GF-D8 (cell line): ENCODE measurements at regions not wholly inside any gene's neighbourhood (a gene's known extent, or its start where the extent isn't known, plus 50 kb on each side); places are given as distances from the start of the nearest gene placed in this dataset.
"Not testable (repeated sequence)": the region's sequence is repeated elsewhere in the genome, so short reads cannot be mapped to it uniquely, and the experiment has no call there.

Experiments
- DNase-seq: peaks from one replicate; lab custom pipeline; 2025; lab: John Stamatoyannopoulos, UW

DNA sequence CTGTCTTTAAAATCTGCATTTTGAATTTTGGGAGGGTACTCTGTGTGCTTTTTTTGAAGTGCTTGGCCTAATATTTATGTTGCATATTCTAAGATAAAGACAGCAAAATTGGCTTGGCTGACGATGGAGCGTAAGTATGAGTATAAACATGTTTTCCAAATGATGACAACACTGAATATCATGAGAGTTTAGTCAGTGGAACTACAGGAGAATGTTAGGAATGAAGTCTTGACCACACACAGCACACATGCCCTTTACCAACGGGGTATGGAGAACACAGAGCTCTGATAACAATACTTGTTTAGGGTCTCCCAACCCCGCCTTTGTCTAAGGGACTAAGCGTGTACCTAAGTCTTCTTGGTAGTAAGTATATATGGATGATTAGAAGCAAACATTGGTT, 253.9 kb upstream of the FZD8 start:
- DNase-seq: no peak

DNA sequence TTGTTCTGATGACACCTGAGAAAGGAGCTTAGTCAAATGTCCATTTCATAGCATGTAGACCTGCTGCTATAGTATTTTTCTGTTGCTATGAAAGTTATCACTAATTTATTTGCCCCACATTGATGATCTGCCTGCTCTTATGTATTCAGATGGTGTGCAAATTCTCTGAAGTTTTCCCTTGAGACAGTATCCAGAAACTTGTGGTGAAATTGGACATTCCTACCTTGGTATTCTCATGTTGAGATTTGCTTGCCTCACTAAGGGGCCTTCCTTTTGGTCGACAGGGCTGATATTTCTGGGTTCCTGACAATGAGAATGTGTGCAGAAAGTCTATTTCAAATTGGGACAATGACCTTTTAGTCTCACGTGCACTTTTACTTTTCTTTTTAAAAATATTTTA, 253.2 kb upstream of the FZD8 start:
- no peak for DNase-seq

DNA sequence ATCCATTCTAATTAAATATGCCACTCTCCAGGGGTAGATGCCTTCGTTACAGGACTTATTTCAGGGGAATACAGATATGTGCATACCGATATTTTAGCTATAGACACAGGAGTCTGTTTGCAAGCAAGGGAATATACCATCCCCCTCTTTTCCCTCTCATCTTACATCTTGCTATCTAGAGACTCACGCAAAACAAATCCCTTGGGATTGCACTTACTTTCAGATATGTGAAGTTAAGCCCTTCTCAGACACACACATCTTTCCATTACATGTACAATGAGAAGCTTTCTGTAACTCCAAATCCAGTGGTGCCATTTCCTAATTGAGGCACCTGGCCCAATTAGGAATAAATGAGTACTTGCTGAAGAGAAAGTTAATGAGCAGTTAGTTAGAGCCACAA, 250.4 kb upstream of the FZD8 start:
- DNase-seq: no peak

DNA sequence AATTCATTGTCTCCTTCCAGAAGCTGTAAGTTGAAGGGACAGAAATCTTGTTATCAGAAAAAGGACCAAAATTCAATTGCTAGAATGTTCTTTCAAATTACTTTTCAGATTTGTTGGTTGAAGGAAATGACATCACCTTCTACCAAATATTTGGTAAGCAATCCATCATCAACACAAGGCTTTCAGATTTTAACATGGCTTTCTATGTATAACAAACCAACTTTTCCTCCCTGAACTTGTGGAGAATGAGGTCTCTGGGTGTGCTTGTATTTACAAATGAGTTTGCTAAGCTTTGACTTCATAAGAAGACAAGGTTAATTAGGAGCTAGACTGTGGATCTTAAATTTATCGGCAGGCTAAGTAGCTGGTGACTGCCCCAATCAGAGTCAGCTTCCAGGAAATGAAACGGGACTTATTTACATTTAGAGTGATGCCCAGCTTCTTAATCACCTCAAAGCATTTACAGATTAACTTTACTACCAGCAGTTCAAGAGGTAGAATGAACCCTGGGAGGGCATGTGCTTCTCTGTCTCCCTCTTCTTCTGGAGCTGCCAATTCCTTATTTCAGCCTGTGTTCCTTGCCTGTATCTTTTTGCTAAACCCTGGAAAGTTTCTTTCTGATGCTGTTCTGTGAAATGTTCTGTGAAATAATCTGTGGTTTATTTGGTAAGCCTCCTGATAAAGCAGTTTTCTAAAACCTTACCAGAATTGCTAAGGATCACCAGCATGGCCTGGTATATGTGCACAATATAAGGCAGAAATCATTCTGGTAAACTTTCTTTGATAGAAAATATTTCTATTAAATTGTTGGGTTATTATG, 248.8 kb upstream of the FZD8 start:
- DNase-seq: no peak

DNA sequence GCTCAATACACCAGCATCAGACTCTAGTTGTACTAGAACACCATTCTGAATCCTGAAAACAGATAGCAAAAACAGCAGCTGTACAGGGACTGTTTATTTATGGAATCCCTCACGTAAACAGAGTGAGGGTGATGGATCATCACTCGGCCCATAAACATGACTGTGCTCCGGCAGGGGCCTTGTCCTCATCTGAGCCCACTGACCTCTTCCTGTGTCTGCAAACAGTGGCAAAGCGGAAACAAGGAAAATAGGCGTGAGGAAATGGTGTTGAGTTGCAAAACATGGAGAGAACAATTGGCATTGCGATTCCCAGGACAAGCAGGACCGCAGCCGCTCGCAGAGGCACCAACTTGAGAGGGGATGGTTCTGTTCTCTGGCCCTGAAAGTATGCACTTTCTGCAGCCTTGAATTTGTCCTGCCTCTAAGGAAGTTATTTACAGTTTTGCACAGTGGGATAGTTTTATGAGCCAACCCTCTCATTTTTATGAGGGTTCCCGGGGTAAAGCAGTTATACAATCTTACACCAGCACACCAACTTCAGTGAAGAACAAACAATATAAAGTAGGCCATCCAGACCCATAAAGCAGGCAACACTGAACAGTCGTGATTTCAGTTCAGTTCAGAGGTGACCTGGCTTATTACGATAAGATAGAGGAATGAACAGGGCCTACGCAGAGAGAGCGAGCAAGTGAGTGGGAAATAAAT, 248.0 kb upstream of the FZD8 start:
- DNase-seq: no peak

DNA sequence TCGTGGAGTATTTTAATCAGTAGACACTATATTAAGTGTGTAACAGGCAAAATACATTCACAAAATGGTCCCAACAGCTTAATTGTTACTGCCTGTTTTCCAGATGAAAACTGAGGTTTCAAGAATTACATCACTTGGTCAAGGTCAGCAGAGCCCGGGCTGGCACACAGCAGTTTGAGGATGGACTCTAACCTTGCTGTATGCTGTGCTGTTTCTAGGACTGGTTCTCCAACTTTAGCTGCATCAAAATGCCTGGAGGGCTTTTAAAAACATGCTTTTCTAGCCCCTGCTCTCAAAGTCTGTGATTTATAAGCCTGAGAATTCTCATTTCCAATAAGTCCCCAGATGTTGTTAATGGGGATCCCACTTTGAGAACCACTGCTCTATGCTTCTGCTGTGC, 247.1 kb upstream of the FZD8 start:
- DNase-seq: no peak

DNA sequence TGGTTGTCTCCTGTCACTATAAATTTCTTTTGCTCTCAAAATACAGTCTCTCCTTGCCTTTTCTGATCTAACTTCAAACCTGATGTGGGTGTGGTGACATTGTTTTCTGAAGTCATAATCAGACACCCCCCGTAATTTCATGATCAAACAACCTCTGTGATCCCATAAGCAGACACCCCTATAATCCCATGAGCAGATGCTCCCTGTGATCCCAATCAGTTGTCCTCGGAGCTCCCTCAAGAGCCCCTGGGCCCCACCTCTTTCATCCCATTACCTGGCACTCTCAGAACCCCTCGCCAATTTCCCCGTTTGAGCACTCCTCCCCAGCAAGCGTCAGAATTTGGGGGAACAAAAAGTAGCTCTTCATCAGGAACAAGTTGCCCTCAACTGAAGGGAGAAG, 246.3 kb upstream of the FZD8 start:
- DNase-seq: no peak

DNA sequence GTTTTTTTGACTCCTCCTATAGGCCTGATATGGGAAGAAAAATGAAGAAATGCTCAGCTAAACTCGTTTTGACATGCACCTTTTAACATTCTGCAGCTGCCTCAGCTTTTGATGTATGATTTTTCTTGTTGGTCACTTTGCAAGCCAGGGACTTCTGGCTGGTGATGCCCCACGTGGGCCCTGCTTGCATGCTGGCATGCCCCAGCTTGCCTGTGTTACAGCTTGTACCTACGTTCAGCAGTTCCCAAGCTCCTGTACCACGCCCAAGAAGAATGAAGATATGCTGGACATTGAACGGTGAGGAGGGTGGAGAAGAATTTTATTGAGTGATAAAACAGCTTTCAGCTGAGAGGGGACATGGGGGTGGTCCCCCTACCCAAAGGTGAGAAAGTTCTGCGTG, 245.6 kb upstream of the FZD8 start:
- no peak for DNase-seq

DNA sequence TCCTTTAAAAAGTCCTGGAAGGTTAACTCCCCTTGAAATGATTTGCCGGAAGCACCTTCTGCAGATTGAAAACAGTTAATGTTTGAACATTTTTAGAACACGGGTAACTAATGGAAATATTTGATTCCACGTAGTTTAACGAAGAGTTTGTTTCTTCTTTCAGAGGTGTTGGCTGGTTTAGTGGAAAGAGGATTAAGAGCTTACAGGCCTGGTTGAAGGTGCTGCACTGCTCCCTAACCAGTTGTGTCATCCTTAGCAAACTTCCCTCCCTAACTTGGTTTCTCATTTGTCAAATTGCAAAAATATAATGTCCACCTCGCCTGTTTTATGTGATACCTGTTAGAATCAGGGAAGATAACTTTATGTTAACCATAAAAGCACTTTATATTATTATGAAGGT, 243.0 kb upstream of the FZD8 start:
- no peak for DNase-seq

DNA sequence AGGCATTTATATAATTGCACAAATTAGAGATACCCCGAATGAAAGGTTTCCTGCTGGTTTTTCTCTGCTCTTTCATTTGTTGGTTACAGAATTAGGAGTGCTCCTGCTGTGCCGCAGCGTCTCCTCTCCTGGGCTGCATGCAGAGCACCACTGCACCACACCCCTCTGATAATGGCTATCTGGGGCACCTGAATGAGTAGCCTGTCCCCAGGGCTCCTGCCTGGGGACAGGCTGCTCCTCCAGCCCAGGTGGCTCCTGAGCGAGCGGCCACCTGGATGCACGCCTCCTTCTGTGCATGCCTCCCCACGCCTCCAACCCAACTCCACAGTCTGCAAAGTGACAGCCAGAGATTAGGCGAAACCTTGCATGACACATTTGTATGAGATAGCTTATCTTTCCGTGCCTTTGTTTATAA, 242.6 kb upstream of the FZD8 start:
- no peak for DNase-seq

DNA sequence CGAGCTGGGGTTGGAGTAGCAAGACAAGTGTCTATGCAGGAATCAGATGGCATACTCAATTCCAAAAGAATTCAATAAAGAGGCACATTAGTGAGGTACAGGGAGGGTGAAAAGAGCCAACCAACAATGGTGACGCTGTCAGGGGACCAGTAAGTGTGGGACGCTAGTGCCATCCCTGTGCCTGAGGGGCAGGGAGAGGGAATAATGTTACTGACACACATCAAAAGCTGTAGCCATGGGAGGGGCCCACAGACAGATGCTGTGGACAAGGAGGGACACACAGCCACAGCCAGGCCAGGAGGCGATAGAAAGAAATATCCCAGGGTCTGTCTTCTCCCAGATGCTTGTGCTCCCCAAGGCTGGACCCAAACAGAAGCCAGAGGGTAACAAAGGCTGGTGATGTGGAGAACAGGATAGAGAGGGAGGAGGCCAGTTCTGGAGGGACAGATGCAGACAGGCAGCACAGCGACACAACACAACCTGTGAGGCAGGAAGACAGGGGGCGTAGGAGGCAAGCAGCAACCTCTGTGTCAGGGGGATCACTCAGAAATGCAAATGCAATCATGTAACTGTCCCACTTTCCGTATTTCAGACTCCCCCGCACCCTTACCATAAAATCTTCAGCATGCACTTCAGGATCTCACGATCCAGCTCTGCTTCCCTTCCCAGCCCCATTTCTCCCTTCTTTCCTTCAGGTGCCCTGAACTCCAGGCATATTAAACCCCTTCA, 240.5 kb upstream of the FZD8 start:
- no peak for DNase-seq

DNA sequence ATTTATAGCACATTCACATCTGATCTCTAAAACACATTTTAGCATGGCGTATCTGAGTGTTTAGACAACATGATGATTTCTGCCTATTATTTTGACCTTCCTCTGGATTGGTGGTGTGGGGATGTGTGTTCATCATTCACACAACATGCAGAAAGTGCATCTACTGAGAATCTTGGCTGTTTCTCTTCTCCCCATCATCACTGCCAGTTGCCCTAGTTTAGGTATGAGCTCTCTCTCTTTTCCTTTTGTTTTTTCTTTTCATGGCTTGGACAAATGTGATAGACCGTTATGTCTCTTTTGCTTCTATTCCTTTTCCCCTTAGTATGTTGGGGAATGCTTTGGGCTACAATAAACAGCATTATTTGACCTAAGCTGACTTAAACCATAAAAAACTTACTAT, 239.2 kb upstream of the FZD8 start:
- no peak for DNase-seq

DNA sequence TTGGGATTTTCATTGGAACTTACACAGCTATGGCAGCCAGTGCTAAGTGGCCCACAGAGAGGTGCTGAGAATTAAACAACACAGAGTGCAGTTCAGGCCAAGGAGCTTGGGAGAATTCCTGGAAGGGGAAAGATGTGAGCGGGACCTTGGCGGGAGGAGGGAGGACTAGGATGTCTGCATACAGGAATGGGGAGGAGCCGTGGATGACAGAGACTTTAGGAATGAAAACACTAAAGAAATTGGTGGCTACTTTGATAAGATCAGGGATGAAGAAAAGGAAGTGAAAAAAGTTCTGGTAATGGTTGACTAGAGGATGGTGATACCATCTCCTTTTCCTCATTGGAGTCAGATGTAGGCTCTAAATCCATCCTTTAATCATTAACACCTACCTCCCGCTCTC, 234.2 kb upstream of the FZD8 start:
- no peak for DNase-seq

DNA sequence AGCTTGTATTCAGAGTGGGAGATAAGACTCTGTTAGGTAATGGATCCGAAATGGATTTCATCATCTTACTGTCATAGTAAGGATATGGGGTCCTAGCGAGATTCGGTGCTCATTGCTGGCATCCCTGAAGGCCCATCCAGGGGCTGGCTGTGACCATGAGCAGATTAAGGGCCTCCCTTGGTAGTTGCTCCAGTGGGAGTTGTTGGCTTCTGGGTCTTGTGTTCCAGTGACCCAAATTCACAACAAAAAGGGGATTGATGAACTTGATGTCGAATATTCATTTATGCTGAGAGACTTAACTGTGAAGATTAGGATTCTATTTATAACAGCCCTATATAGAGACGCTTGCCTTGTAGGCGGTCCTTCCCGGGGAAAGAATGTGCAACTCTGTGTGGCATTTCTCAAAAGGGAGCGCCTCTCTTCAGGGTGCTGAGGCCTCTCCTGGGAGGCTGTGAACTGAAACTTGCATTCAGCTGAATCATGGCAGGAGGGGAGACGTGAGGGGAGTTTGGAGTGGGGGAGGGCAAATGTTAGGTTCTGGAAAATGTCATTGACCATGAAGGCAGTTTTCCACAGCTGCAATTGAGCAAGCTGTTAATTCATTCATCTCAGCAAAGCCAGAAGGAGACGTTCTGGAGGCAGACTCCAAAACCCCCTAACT, 233.1 kb upstream of the FZD8 start:
- DNase-seq: no peak

DNA sequence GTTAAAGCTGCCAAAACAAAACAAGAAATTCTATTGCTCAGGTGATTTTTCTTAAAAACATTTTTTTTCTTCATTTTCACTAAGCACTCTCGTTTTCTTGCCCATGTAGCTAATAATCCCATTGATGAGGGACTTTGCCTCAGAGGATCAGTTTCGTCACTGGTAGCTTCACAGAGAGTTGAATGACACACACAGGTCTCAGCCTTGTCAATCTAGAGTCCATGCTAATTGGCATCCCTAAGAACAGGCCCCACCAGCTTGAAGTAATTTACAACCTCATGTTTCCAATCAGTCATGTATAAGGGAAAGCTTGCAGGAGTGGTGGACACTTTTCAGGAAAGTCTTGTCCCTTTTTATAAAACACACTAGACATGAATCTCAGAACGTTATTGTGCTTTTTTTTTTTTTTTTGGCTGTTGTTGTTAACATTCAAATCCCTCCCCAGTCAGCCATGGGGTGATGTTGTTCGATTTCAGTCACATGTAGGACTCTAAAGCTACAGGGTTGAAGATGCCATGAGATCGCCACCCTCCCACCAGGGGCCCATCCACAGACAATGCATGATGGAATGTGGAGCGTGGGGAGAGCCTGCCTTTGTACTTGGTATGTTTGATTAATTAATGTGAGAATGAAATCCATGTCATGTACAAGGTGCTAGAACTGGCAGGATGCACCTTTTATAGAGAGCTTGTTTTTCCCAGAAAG, 232.4 kb upstream of the FZD8 start:
- DNase-seq: no peak

DNA sequence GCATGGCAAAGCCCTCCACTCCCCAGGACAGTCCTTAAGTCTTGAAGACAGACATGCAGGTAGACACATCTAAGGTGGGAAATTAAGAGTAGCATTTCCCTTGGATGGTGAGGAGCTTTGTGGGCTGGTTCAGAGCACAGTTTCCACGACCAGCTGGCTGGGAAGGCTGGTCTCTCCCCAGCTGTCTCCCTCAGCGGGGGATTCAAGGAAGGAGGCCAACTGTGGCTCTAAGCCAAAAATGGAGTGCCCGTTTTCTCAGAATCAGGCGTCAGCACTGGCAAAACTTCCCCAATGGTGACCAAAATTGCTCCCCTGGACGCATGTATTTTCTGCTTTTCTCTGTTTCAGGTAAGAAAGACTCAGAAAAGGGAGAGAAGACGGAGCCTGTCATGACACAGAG, 230.6 kb upstream of the FZD8 start:
- DNase-seq: no peak

DNA sequence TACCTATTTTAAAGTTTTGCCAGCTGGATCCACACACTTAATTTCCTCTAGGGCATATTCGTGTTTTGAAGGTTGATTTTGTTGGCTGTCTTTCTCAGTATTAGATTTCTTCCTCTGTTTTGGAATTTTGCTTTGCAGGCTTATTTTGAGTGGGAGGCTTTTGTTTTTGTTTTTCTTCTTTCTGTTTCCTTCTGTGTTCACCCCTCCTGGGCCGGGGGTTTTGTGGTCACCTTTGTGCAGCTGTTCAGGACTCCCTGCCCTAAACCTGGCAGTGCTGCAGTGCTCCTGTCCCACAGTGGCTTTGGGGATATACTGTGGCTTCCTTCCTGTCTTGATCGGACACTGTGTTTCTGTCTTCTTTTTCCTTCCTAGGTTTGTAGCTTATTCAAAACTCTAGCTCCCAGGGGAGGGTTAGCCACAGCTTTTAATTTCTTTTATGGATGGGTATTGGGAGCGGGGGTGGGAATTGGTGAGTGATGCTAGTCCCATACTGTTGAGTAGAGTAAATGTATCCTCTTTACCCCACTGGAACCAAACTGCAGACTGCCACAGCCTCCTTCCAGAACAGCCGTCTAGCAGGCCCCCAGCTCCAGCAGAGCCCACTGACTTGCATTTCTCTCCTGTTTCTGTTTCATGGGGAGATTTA, 228.7 kb upstream of the FZD8 start:
- no peak for DNase-seq

DNA sequence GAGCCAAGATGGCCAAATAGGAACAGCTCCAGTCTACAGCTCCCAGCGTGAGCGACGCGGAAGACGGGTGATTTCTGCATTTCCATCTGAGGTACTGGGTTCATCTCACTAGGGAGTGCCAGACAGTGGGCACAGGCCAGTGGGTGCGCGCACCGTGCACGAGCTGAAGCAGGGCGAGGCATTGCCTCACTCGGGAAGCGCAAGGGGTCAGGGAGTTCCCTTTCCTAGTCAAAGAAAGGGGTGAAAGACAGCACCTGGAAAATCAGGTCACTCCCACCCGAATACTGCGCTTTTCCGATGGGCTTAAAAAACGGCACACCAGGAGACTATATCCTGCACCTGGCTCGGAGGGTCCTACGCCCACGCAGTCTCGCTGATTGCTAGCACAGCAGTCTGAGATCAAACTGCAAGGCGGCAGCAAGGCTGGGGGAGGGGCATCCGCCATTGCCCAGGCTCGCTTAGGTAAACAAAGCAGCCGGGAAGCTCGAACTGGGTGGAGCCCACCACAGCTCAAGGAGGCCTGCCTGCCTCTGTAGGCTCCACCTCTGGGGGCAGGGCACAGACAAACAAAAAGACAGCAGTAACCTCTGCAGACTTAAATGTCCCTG, 216.7 kb upstream of the FZD8 start:
- DNase-seq: not testable (repeated sequence)

DNA sequence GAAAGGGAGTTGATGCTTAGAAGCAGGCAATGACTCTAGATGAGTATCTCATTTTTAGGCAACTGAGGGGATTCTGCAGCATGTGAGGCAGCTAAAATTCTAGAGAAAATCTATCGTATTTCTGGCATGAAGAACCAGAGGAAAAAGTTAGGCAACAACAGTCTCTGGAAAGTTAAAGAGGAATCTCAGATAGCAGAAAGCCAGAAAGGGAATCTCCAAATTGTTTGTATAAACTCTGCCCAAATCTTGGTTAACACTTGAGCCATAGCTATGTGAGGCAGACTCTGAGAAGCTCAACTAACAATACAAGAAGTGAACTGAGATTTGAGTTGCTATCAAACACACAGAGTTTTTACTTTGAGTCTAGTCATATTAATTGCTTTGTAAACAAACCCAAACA, 215.8 kb upstream of the FZD8 start:
- DNase-seq: no peak

DNA sequence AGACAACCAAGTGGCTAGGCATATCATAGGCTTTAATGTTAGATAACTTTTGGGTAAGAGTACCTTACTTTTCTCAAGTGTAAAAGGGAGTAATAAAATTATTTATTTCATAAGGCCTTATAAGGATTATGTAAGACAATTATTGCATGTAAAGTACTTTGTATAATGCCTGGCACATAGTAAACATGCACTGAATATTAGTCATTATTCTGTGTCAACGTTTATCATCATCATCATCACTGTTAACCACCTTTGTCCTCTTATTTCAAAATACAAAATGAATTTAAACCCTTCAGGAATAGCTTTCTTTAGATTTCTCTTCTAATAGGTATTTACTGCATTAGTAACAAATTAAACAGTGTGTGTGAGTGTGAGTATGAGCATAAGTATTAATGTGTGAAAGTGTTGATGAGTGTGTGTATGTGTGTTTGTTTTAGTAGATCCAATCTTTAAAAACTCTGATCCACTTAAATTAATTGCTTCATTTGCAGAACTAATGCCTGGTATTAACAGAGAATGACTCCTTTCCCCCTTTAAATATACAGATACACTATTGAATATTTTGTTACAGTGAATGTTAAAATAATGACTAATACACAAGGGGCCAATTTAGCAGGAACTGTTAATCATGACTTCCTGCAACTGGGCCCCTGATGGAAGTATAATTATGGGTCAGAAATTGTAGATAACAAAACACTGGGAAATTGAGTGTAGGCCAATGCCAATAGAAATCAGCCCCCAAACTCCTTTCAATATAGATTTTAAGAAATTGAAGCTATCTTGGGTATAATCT, 213.3 kb upstream of the FZD8 start:
- DNase-seq: no peak
